Chondrocyte (in vitro differentiated cells): ENCODE measurements at regions not wholly inside any gene's neighbourhood (a gene's known extent, or its start where the extent isn't known, plus 50 kb on each side); places are given as distances from the start of the nearest gene placed in this dataset.

Experiments used
- DNase-seq: peaks from one replicate; pipeline ENCODE4 v3.0.0; 2021; ENCODE audit warnings: mixed read lengths, low spot score
- H3K27ac Mint-ChIP-seq: one replicate; pipeline ENCODE4 v1.8.0; 2021; ENCODE audit warnings: mild to moderate bottlenecking, moderate library complexity, mixed read lengths; ENCODE audit not compliant: unreplicated experiment
- H3K27me3 Mint-ChIP-seq: 2 replicates; pipeline ENCODE4 v1.8.0; 2021; ENCODE audit warnings: low read depth, mixed read lengths
- H3K36me3 Mint-ChIP-seq: 2 replicates; pipeline ENCODE4 v1.8.0; 2021; ENCODE audit warnings: low read depth, mixed read lengths
- H3K4me1 Mint-ChIP-seq: 2 replicates; pipeline ENCODE4 v1.8.0; 2021; ENCODE audit warnings: low read depth, mild to moderate bottlenecking, mixed read lengths
- H3K4me3 Mint-ChIP-seq: one replicate; pipeline ENCODE4 v1.8.0; 2021; ENCODE audit warnings: mild to moderate bottlenecking, moderate library complexity, mixed read lengths; ENCODE audit not compliant: unreplicated experiment
- H3K9me3 Mint-ChIP-seq: 2 replicates; pipeline ENCODE4 v1.8.0; 2021; ENCODE audit warnings: low read depth, mixed read lengths
- CTCF ChIP-seq: fragments of 200-600 bp; sonication (generic); IDR thresholded peaks from 2 replicates; pipeline ENCODE4 v1.5.0; 2021; ENCODE audit warnings: antibody characterized with exemption, mild to moderate bottlenecking, moderate library complexity

GRCh38 chr12:75936515-75937440, 94.8 kb downstream of the PHLDA1 start:
- Mint-ChIP-seq H3K4me1 (peaks cover 8% of the 10 kb centered on the region), H3K36me3 (no peaks in the 10 kb centered on the region), H3K27ac (no peak overlapping the region), H3K4me3 (no peak overlapping the region), H3K27me3 (no peaks in the 10 kb centered on the region), H3K9me3 (no peaks in the 10 kb centered on the region)
- TF ChIP-seq CTCF, result no peak
- DNase-seq, result no peak

- DNase-seq, result no peak
- Mint-ChIP-seq H3K27me3 (no peaks in the 10 kb centered on the region), H3K27ac (no peak overlapping the region), H3K4me3 (no peak overlapping the region), H3K9me3 (no peaks in the 10 kb centered on the region), H3K36me3 (no peaks in the 10 kb centered on the region), H3K4me1 (peaks cover 8% of the 10 kb centered on the region)
- no peak for TF ChIP-seq CTCF
Observed at GRCh38 chr12:75935539-75936242, 95.9 kb downstream of the PHLDA1 start.

- no peak for DNase-seq
- no peak for TF ChIP-seq CTCF
- H3K27me3 Mint-ChIP-seq, result no peaks in the 10 kb centered on the region
- H3K27ac Mint-ChIP-seq, result no peak overlapping the region
- H3K4me3 Mint-ChIP-seq, result no peak overlapping the region
- no peaks in the 10 kb centered on the region for H3K9me3 Mint-ChIP-seq
- peaks cover 8% of the 10 kb centered on the region for H3K4me1 Mint-ChIP-seq
- H3K36me3 Mint-ChIP-seq, result no peaks in the 10 kb centered on the region
Observed at GRCh38 chr12:75933101-75933500, 98.5 kb downstream of the PHLDA1 start.

GRCh38 chr12:75932241-75932640, 99.3 kb downstream of the PHLDA1 start:
- peaks cover 8% of the 10 kb centered on the region for H3K4me1 Mint-ChIP-seq

More at GRCh38 chr12:75932241-75932640, 99.3 kb downstream of the PHLDA1 start:
- H3K9me3 Mint-ChIP-seq, result no peaks in the 10 kb centered on the region
- no peak overlapping the region for H3K27ac Mint-ChIP-seq
- no peaks in the 10 kb centered on the region for H3K36me3 Mint-ChIP-seq
- no peak for DNase-seq
- no peak overlapping the region for H3K4me3 Mint-ChIP-seq
- TF ChIP-seq CTCF, result no peak
- no peaks in the 10 kb centered on the region for H3K27me3 Mint-ChIP-seq
